ENCODE measurements at regions not wholly inside any gene's neighbourhood (a gene's known extent, or its start where the extent isn't known, plus 50 kb on each side); places are given as distances from the start of the nearest gene placed in this dataset.

- TF ChIP-seq CTCF (IDR thresholded peaks at IDR 0.05) (no peak), EZH2 (IDR thresholded peaks at IDR 0.05; ENCODE audit: borderline replicate concordance, insufficient read depth, low read depth, low read length, poor library complexity, severe bottlenecking) (no peak)
These were observed 369.3 kb upstream of the ONECUT1 start for GRCh38 chr15:53159458-53159857.

All from B cell (primary cell).